ENCODE measurements at regions not wholly inside any gene's neighbourhood (a gene's known extent, or its start where the extent isn't known, plus 50 kb on each side); places are given as distances from the start of the nearest gene placed in this dataset.

DNA sequence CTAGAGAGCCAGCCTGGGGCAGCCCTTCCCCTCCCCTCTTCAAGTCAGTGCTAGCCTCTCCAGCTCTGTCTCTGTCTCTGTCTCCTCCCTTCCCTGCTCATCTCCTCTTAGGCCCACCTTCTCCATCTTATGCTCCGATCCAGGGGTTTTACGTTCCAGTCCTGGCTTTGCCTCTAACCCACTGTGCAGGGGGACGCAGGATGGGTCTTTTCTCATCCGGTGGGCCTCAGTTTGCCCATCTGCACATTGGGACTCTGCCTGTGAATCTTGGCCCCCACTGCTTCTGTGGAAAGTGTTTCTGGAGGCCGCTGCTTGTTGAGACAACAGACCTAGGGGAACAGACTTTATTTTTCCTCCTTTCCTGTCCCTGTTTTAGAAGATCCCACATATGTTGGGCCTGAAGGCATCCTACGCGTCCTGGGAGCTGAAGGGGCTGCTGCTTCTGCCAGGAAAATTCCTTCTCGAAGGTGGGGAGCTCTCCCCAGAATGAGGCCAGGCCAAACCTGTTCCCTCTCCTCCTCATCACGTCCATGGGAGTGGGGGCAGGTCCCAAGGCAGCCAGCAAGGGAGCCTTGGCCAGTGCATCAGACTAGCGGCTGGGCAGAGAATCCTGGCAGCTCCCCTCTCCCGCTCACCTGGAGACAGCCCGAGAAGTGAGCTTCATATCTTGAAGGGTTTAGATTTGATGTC, 99.5 kb upstream of the CSF3R start:
- TF ChIP-seq POLR2A (IDR thresholded peaks at IDR 0.05; ENCODE audit: low read length): no peak
- TF ChIP-seq GATA1 (IDR thresholded peaks at IDR 0.05; ENCODE audit: low read depth, low read length): no peak

All from erythroblast (primary cell).